NCI-H2081 (cell line): ENCODE measurements at regions not wholly inside any gene's neighbourhood (a gene's known extent, or its start where the extent isn't known, plus 50 kb on each side); places are given as distances from the start of the nearest gene placed in this dataset.

ENCODE experiments used
- DNase-seq, 2 experiments: peaks; one replicate each; lab custom pipeline; 2025; lab: John Stamatoyannopoulos, UW

GRCh38 chr2:2871480-2872308 is 505.9 kb downstream of the EIPR1 start:
- DNase-seq, result no peak

- peak in 1 of 2 experiments; percentile 10 for DNase-seq
These were observed 507.5 kb downstream of the EIPR1 start for GRCh38 chr2:2870106-2870505.

GRCh38 chr2:2869553-2869952 is 508.1 kb downstream of the EIPR1 start:
- no peak for DNase-seq

GRCh38 chr2:2868085-2868484 is 509.5 kb downstream of the EIPR1 start:
- no peak for DNase-seq

GRCh38 chr2:2867397-2867979 is 510.1 kb downstream of the EIPR1 start:
- DNase-seq, result no peak

- no peak for DNase-seq
These were observed 511.2 kb downstream of the EIPR1 start for GRCh38 chr2:2866459-2866858.

GRCh38 chr2:2862386-2862785 is 515.2 kb downstream of the EIPR1 start:
- no peak for DNase-seq

- DNase-seq, result no peak
These were observed 515.9 kb downstream of the EIPR1 start for GRCh38 chr2:2861666-2862240.

GRCh38 chr2:2860589-2861300 is 516.9 kb downstream of the EIPR1 start:
- no peak for DNase-seq

GRCh38 chr2:2859732-2860131 is 517.9 kb downstream of the EIPR1 start:
- DNase-seq, result no peak

GRCh38 chr2:2859164-2859563 is 518.5 kb downstream of the EIPR1 start:
- no peak for DNase-seq

GRCh38 chr2:2856723-2857415 is 520.7 kb downstream of the EIPR1 start:
- DNase-seq, result no peak

- no peak for DNase-seq
These were observed 522.3 kb downstream of the EIPR1 start for GRCh38 chr2:2855297-2855696.

GRCh38 chr2:2853346-2853745 is 522.3 kb upstream of the MYT1L start:
- DNase-seq, result no peak

GRCh38 chr2:2851806-2852777 is 521.0 kb upstream of the MYT1L start:
- DNase-seq, result no peak

- no peak for DNase-seq
These were observed 520.2 kb upstream of the MYT1L start for GRCh38 chr2:2851316-2851715.

- DNase-seq, result peak; percentile 33 to 48
These were observed 519.8 kb upstream of the MYT1L start for GRCh38 chr2:2850859-2851258.

GRCh38 chr2:2850218-2850755 is 519.2 kb upstream of the MYT1L start:
- DNase-seq, result peak in 1 of 2 experiments; percentile 48

GRCh38 chr2:2849464-2850217 is 518.6 kb upstream of the MYT1L start:
- no peak for DNase-seq
